K562 (cell line): ENCODE measurements at regions not wholly inside any gene's neighbourhood (a gene's known extent, or its start where the extent isn't known, plus 50 kb on each side); places are given as distances from the start of the nearest gene placed in this dataset.

ENCODE experiments used
- ATAC-seq: fragments of 200-7000 bp; cut with Tn5 transposase; 3 replicates; pipeline ENCODE4 v1.9.1; 2020; ENCODE audit warnings: moderate library complexity
- BruUV-seq: library from RNA; stranded (reverse); fragments of 400-500 nt; replicated peaks from 2 replicates; lab custom pipeline; 2021; lab: Mats Ljungman, UMichigan
- CTCF ChIA-PET: fragments of 300-600 bp; formaldehyde crosslinking; extraction: SDS; loops from one replicate; lab custom pipeline; 2021; ENCODE audit warnings: low intra/inter-chr PET ratio; lab: Yijun Ruan, JAX
- POLR2A ChIA-PET: fragments of 300-600, 350-650 bp; sonication (Branson Sonifier 250); formaldehyde crosslinking; extraction: SDS; loops from one replicate; lab custom pipeline; 2021; ENCODE audit warnings: antibody characterized with exemption, inconsistent platforms; lab: Yijun Ruan, JAX
- DNase-seq, 4 experiments: peaks; one replicate each; pipeline versions ENCODE4 v3.0.0 to v3.0.0-alpha.2; 2011 to 2018; ENCODE audit warnings: low spot score in 3 of 4, mixed read lengths in 3 of 4; ENCODE audit errors: extremely low read depth in 1 of 4
- FAIRE-seq: peaks from 2 replicates; lab custom pipeline; 2011; peaks lifted over from hg19 to GRCh38; lab: Jason Lieb, UNC
- H2AFZ ChIP-seq: 2 replicates; pipeline ENCODE4 v1.6.0; 2011; ENCODE audit warnings: low read depth, low read length, control low read depth, inconsistent platforms
- H3K27ac ChIP-seq: fragments of 200-600 bp; 3 replicates; pipeline ENCODE4 v1.8.0; 2011; ENCODE audit warnings: low read depth, mild to moderate bottlenecking, control low read depth, inconsistent platforms, low read length, moderate library complexity, mixed read lengths; ENCODE audit errors: extremely low read depth
- H3K27me3 ChIP-seq, 2 experiments: fragments of 300-600 bp in 1 of 2; 2 replicates in 1 of 2; 3 replicates in 1 of 2; pipeline versions ENCODE4 v1.6.0 to v1.8.0; 2011; ENCODE audit warnings: inconsistent platforms in 2 of 2, low read length in 2 of 2, mild to moderate bottlenecking in 1 of 2, mixed read lengths in 1 of 2, moderate library complexity in 1 of 2; ENCODE audit not compliant: control insufficient read depth in 2 of 2, insufficient read depth in 2 of 2
- H3K36me3 ChIP-seq: fragments of 300-600 bp; 3 replicates; pipeline ENCODE4 v1.8.0; 2011; ENCODE audit warnings: mild to moderate bottlenecking, low read length, inconsistent platforms; ENCODE audit not compliant: control insufficient read depth, insufficient read depth
- H3K4me1 ChIP-seq, 2 experiments: fragments of 200-600 bp in 1 of 2; replicated peaks in 1 of 2; 2 replicates in 1 of 2; 3 replicates in 1 of 2; pipeline versions ENCODE4 v1.5.1 to v1.8.0; 2011; ENCODE audit warnings: inconsistent platforms in 2 of 2, low read length in 2 of 2, mild to moderate bottlenecking in 1 of 2, mixed read lengths in 1 of 2, moderate library complexity in 1 of 2; ENCODE audit not compliant: control insufficient read depth in 2 of 2, insufficient read depth in 2 of 2
- H3K4me2 ChIP-seq: 2 replicates; pipeline ENCODE4 v1.6.1; 2011; ENCODE audit warnings: low read length, control low read depth, inconsistent platforms, mixed read lengths; ENCODE audit not compliant: insufficient read depth
- H3K4me3 ChIP-seq: fragments of 200-600 bp; sonication (generic), shearing (Covaris generic); 2 replicates; pipeline ENCODE4 v1.5.1; 2016; ENCODE audit warnings: control low read depth, inconsistent platforms
- H3K79me2 ChIP-seq: fragments of 200-600 bp; 3 replicates; pipeline ENCODE4 v1.8.0; 2011; ENCODE audit warnings: low read length, inconsistent platforms; ENCODE audit not compliant: control insufficient read depth, insufficient read depth
- H3K9ac ChIP-seq, 2 experiments: 2 replicates each; pipeline versions ENCODE4 v1.6.0 to v1.6.1; 2011; ENCODE audit warnings: low read depth in 2 of 2, low read length in 2 of 2, control low read depth in 1 of 2, inconsistent platforms in 1 of 2, mild to moderate bottlenecking in 1 of 2, mixed read lengths in 1 of 2; ENCODE audit not compliant: insufficient read depth in 1 of 2
- H3K9me1 ChIP-seq: one replicate; pipeline ENCODE4 v1.6.0; 2011; ENCODE audit warnings: inconsistent platforms, mild to moderate bottlenecking, low read length, moderate library complexity; ENCODE audit not compliant: control insufficient read depth, insufficient read depth
- H3K9me3 ChIP-seq: replicated peaks from 2 replicates; pipeline ENCODE4 v1.5.1; 2011; ENCODE audit warnings: low read depth, low read length, inconsistent platforms; ENCODE audit not compliant: control insufficient read depth, insufficient read depth
- H4K20me1 ChIP-seq: replicated peaks from 2 replicates; pipeline ENCODE4 v1.6.1; 2011; ENCODE audit warnings: low read length, inconsistent platforms, mixed read lengths; ENCODE audit not compliant: control insufficient read depth, insufficient read depth
- C11orf30 ChIP-seq: fragments of 450-650 bp; IDR thresholded peaks from 2 replicates; pipeline ENCODE4 v1.6.1; 2016; ENCODE audit warnings: low read depth, mild to moderate bottlenecking
- ESRRA ChIP-seq: fragments of 450-650 bp; IDR thresholded peaks from 2 replicates; pipeline ENCODE4 v1.6.1; 2014; ENCODE audit warnings: low read depth, mild to moderate bottlenecking, moderate library complexity, borderline replicate concordance
- MAFG ChIP-seq: fragments of 450-650 bp; conservative IDR thresholded peaks from 2 replicates; pipeline ENCODE4 v1.6.1; 2016; ENCODE audit warnings: missing genetic modification characterization, missing compliant biosample characterization
- MYBL2 ChIP-seq, 2 experiments: fragments of 450-650 bp in 1 of 2; sonication (generic) in 1 of 2; formaldehyde crosslinking in 1 of 2; IDR thresholded peaks; 2 replicates each; pipeline versions ENCODE4 v1.6.1 to v1.8.1; 2017 to 2022; ENCODE audit warnings: borderline replicate concordance in 1 of 2, inconsistent platforms in 1 of 2, low read depth in 1 of 2, mild to moderate bottlenecking in 1 of 2, missing genetic modification reagents in 1 of 2, moderate library complexity in 1 of 2
- NR2C1 ChIP-seq, 2 experiments: fragments of 450-650 bp; IDR thresholded peaks; 2 replicates each; pipeline ENCODE4 v1.6.1; 2017; ENCODE audit warnings: mild to moderate bottlenecking in 2 of 2, antibody characterized with exemption in 1 of 2, inconsistent platforms in 1 of 2, missing compliant biosample characterization in 1 of 2, missing genetic modification characterization in 1 of 2
- POLR2H ChIP-seq: IDR thresholded peaks from 2 replicates; pipeline ENCODE4 v1.6.1; 2016; ENCODE audit warnings: missing genetic modification characterization, low read depth, mild to moderate bottlenecking, control low read depth, missing compliant biosample characterization, moderate library complexity
- TBL1XR1 ChIP-seq, 2 experiments: IDR thresholded peaks; 2 replicates each; pipeline ENCODE4 v1.6.1; 2012; ENCODE audit warnings: improper control_type of control experiment in 2 of 2, low read length in 2 of 2, mild to moderate bottlenecking in 1 of 2
- ZBTB43 ChIP-seq: sonication (generic); formaldehyde crosslinking; IDR thresholded peaks from 2 replicates; pipeline ENCODE4 v1.8.0; 2023; ENCODE audit warnings: mild to moderate bottlenecking, missing genetic modification reagents
- ZNF316 ChIP-seq: fragments of 450-650 bp; IDR thresholded peaks from 2 replicates; pipeline ENCODE4 v1.6.1; 2016
- ZSCAN32 ChIP-seq: fragments of 450-650 bp; formaldehyde crosslinking; IDR thresholded peaks from 2 replicates; pipeline ENCODE4 v1.4.0; 2020; ENCODE audit warnings: mild to moderate bottlenecking, moderate library complexity
- WGBS: fragments of 100-300 bp; shearing (Covaris generic); methylation state at CpG from one replicate; pipeline ENCODE4 v1.1.6; 2016; ENCODE audit warnings: low coverage, mixed read lengths; ENCODE audit not compliant: insufficient coverage; ENCODE audit errors: missing lambda C conversion rate; 5-methylcytosine and 5-hydroxymethylcytosine counted together
- in situ Hi-C: fragments of 300-500 bp; cut with MboI; formaldehyde crosslinking; loops from 4 replicates; pipeline ENCODE4 v1.15.0; 2018; ENCODE audit warnings: inconsistent platforms, mixed read lengths
- intact Hi-C: fragments of 100-400 bp; cut with micrococcal nuclease; formaldehyde crosslinking; loops from 2 replicates; pipeline ENCODE4 v1.14.2; 2022

GRCh38 chr10:21167288-21168010, 270.3 kb upstream of the NEBL start:
- ChIA-PET CTCF (interaction anchor here (0.6 to 1.1 kb wide), 2 partner anchors 116 to 312 kb away, joined by 3 to 4 read pairs; no protein-coding TSS in a partner anchor), POLR2A (interaction anchor here (0.6 to 1.0 kb wide), 2 partner anchors 66 to 353 kb away, joined by 3 read pairs; no protein-coding TSS in a partner anchor)
- no peak; the same call in 2 of the 3 replicates for ATAC-seq
- no TSS peak for BruUV-seq
- Histone ChIP-seq H3K9me3 (no peaks in the 10 kb centered on the region), H3K79me2 (no peaks in the 10 kb centered on the region), H4K20me1 (no peaks in the 10 kb centered on the region), H3K4me3 (no peak overlapping the region), H3K27me3 (no peaks in the 10 kb centered on the region), H3K9ac (peak overlapping the region in 1 of 2 experiments; percentile 50; a peak in 3 of 4 replicates), H3K4me1 (peaks cover 0 to 16% of the 10 kb centered on the region in 2 experiments; a peak in 2 of 5 replicates), H3K9me1 (no peaks in the 10 kb centered on the region), H3K4me2 (peak overlapping the region; percentile 69), H3K36me3 (peaks cover 5% of the 10 kb centered on the region; the same call in 1 of the 3 replicates), H3K27ac (peak overlapping the region; percentile 54; the same call in 2 of the 3 replicates), H2AFZ (peak overlapping the region; percentile 77)
- intact Hi-C loops, result loop anchor here (5.0 kb wide), 1 partner anchor 70 kb away; no protein-coding TSS in a partner anchor
- 44% methylated on average over 8 of the region's 8 CpGs for WGBS
- no peak for FAIRE-seq
- in situ Hi-C loops, result loop anchor here (5.0 kb wide), 1 partner anchor 90 kb away; no protein-coding TSS in a partner anchor
- no peak for DNase-seq
- TF ChIP-seq ZNF316 (peak; percentile 64), NR2C1 (IDR thresholded peaks at IDR 0.05) (no peak), NR2C1 (tag; IDR thresholded peaks at IDR 0.05) (peak; percentile 10; the same call in 1 of the 2 replicates), ESRRA (no peak), MAFG (tag) (peak; percentile 43; the same call in 1 of the 2 replicates), C11orf30 (peak; percentile 53; the same call in 1 of the 2 replicates), ZSCAN32 (no peak), MYBL2 (IDR thresholded peaks at IDR 0.05; ENCODE audit: low read depth) (no peak), MYBL2 (CRISPR knock-in tag; IDR thresholded peaks at IDR 0.05; ENCODE audit: borderline replicate concordance) (no peak), ZBTB43 (CRISPR knock-in tag) (no peak), TBL1XR1 (IDR thresholded peaks at IDR 0.05; ENCODE audit: low read length in 2 of 2) (no peak), POLR2H (tag) (peak; percentile 8; the same call in 1 of the 2 replicates)
